H1 (cell line): ENCODE measurements at regions not wholly inside any gene's neighbourhood (a gene's known extent, or its start where the extent isn't known, plus 50 kb on each side); places are given as distances from the start of the nearest gene placed in this dataset.

Experiments
- CTCF ChIA-PET: fragments of 300-600 bp; sonication (Branson Sonifier 250); formaldehyde crosslinking; loops from one replicate; lab custom pipeline; 2021; ENCODE audit not compliant: partially characterized antibody; lab: Charles Lee
- POLR2A ChIA-PET: fragments of 300-600 bp; sonication (Branson Sonifier 250); formaldehyde crosslinking; loops from one replicate; lab custom pipeline; 2021; ENCODE audit warnings: inconsistent platforms; ENCODE audit not compliant: partially characterized antibody; lab: Charles Lee
- DNase-seq, 2 experiments: peaks; one replicate each; pipeline versions ENCODE4 v3.0.0 to v3.0.0-alpha.2; 2010 to 2022; ENCODE audit warnings: low spot score in 2 of 2, low read depth in 1 of 2, mixed read lengths in 1 of 2
- FAIRE-seq: peaks from 2 replicates; lab custom pipeline; 2011; peaks lifted over from hg19 to GRCh38; lab: Jason Lieb, UNC
- H2AFZ ChIP-seq: 2 replicates; pipeline ENCODE4 v1.8.1; 2012; ENCODE audit warnings: low read length, inconsistent platforms
- H2AK5ac ChIP-seq: 2 replicates; pipeline ENCODE4 v1.6.1; 2013; ENCODE audit warnings: low read depth, low read length
- H2BK120ac ChIP-seq: replicated peaks from 2 replicates; pipeline ENCODE3; 2013; ENCODE audit warnings: low read depth, low read length, inconsistent platforms
- H2BK12ac ChIP-seq: 2 replicates; pipeline ENCODE4 v1.6.1; 2013; ENCODE audit warnings: low read depth, low read length
- H2BK15ac ChIP-seq: 2 replicates; pipeline ENCODE4 v1.6.1; 2013; ENCODE audit warnings: low read length
- H2BK20ac ChIP-seq: 2 replicates; pipeline ENCODE4 v1.6.1; 2013; ENCODE audit warnings: low read length
- H2BK5ac ChIP-seq: 2 replicates; pipeline ENCODE4 v1.6.1; 2013; ENCODE audit warnings: low read depth, low read length
- H3K14ac ChIP-seq: 2 replicates; pipeline ENCODE4 v1.6.1; 2013; ENCODE audit warnings: inconsistent platforms; ENCODE audit not compliant: insufficient read length
- H3K18ac ChIP-seq: 2 replicates; pipeline ENCODE4 v1.6.1; 2013; ENCODE audit warnings: low read length; ENCODE audit errors: extremely low read depth
- H3K23ac ChIP-seq: 2 replicates; pipeline ENCODE4 v1.6.1; 2013; ENCODE audit warnings: inconsistent platforms; ENCODE audit not compliant: insufficient read length
- H3K23me2 ChIP-seq: 2 replicates; pipeline ENCODE4 v1.6.1; 2013; ENCODE audit warnings: low read depth, low read length
- H3K27ac ChIP-seq: 2 replicates; pipeline ENCODE4 v1.6.1; 2011; ENCODE audit warnings: low read depth, low read length, inconsistent platforms
- H3K27me3 ChIP-seq, 4 experiments: replicated peaks in 1 of 4; 1 replicate in 1 of 4; 2 replicates in 3 of 4; pipeline versions ENCODE4 v1.6.1 to v1.8.1; 2011 to 2013; ENCODE audit warnings: low read length in 3 of 4, mild to moderate bottlenecking in 3 of 4, inconsistent platforms in 2 of 4, mixed read lengths in 2 of 4, moderate library complexity in 1 of 4; ENCODE audit not compliant: control insufficient read depth in 3 of 4, insufficient read depth in 3 of 4; ENCODE audit errors: extremely low read depth in 1 of 4
- H3K36me3 ChIP-seq, 4 experiments: 2 replicates each; pipeline versions ENCODE4 v1.6.1 to v1.8.1; 2011 to 2013; ENCODE audit warnings: mild to moderate bottlenecking in 4 of 4, low read length in 3 of 4, moderate library complexity in 2 of 4, control low read depth in 1 of 4, inconsistent platforms in 1 of 4; ENCODE audit not compliant: insufficient read depth in 4 of 4, control insufficient read depth in 2 of 4
- H3K4ac ChIP-seq: replicated peaks from 2 replicates; pipeline ENCODE3; 2013; ENCODE audit warnings: low read length, low read depth, mixed read lengths, inconsistent platforms; ENCODE audit not compliant: insufficient read length
- H3K4me1 ChIP-seq, 4 experiments: replicated peaks in 1 of 4; 1 replicate in 1 of 4; 2 replicates in 3 of 4; pipeline versions ENCODE4 v1.6.1 to v1.8.1; 2011 to 2013; ENCODE audit warnings: low read length in 3 of 4, inconsistent platforms in 2 of 4, mixed read lengths in 1 of 4; ENCODE audit not compliant: insufficient read depth in 4 of 4, control insufficient read depth in 3 of 4
- H3K4me2 ChIP-seq, 2 experiments: 2 replicates each; pipeline versions ENCODE4 v1.6.1 to v1.8.1; 2011 to 2013; ENCODE audit warnings: low read depth in 2 of 2, low read length in 2 of 2, control low read depth in 1 of 2, inconsistent platforms in 1 of 2, mild to moderate bottlenecking in 1 of 2; ENCODE audit not compliant: insufficient read depth in 1 of 2
- H3K4me3 ChIP-seq, 4 experiments: fragments of 200-600, 300-600 bp in 1 of 4; sonication (generic), shearing (Covaris generic), sonication (Bioruptor Twin) in 1 of 4; 2 replicates each; pipeline versions ENCODE4 v1.5.1 to v1.8.1; 2011 to 2016; ENCODE audit warnings: low read length in 4 of 4, low read depth in 3 of 4, control low read depth in 2 of 4, inconsistent platforms in 2 of 4, mild to moderate bottlenecking in 2 of 4, mixed read lengths in 1 of 4, moderate library complexity in 1 of 4; ENCODE audit not compliant: insufficient read depth in 2 of 4; ENCODE audit errors: extremely low read depth in 1 of 4
- H3K56ac ChIP-seq: replicated peaks from 2 replicates; pipeline ENCODE3; 2013; ENCODE audit warnings: low read depth, mild to moderate bottlenecking, mixed read lengths, low read length, inconsistent platforms; ENCODE audit not compliant: insufficient read length
- H3K79me1 ChIP-seq: 2 replicates; pipeline ENCODE4 v1.6.1; 2013; ENCODE audit warnings: low read depth, low read length, control low read depth
- H3K79me2 ChIP-seq, 2 experiments: 2 replicates each; pipeline versions ENCODE4 v1.6.1 to v1.8.1; 2012 to 2013; ENCODE audit warnings: low read length in 2 of 2, mild to moderate bottlenecking in 2 of 2, inconsistent platforms in 1 of 2; ENCODE audit not compliant: insufficient read depth in 2 of 2, control insufficient read depth in 1 of 2
- H3K9ac ChIP-seq, 4 experiments: replicated peaks in 1 of 4; 1 replicate in 1 of 4; 2 replicates in 3 of 4; pipeline versions ENCODE4 v1.6.1 to v1.8.1; 2011 to 2013; ENCODE audit warnings: low read depth in 3 of 4, low read length in 3 of 4, control low read depth in 2 of 4, mild to moderate bottlenecking in 2 of 4, moderate library complexity in 2 of 4, inconsistent platforms in 1 of 4; ENCODE audit errors: extremely low read depth in 1 of 4
- H3K9me3 ChIP-seq, 2 experiments: 2 replicates each; pipeline versions ENCODE4 v1.6.1 to v1.8.1; 2012 to 2013; ENCODE audit warnings: mild to moderate bottlenecking in 2 of 2, moderate library complexity in 2 of 2, control low read depth in 1 of 2, inconsistent platforms in 1 of 2, low read depth in 1 of 2, low read length in 1 of 2, mixed read lengths in 1 of 2; ENCODE audit not compliant: insufficient read depth in 2 of 2
- H4K20me1 ChIP-seq, 2 experiments: replicated peaks in 1 of 2; 2 replicates each; pipeline versions ENCODE3 to v1.8.1; 2011 to 2013; ENCODE audit warnings: inconsistent platforms in 2 of 2, low read length in 2 of 2, mild to moderate bottlenecking in 1 of 2; ENCODE audit not compliant: insufficient read depth in 2 of 2, control insufficient read depth in 1 of 2
- H4K5ac ChIP-seq: 2 replicates; pipeline ENCODE4 v1.6.1; 2013; ENCODE audit warnings: low read length, low read depth, mixed read lengths, inconsistent platforms; ENCODE audit not compliant: insufficient read length
- H4K8ac ChIP-seq: 2 replicates; pipeline ENCODE4 v1.8.0; 2013; ENCODE audit warnings: mild to moderate bottlenecking, moderate library complexity, low read length, inconsistent platforms; ENCODE audit not compliant: insufficient read depth; ENCODE audit errors: extremely low read depth
- H4K91ac ChIP-seq: replicated peaks from 2 replicates; pipeline ENCODE3; 2013; ENCODE audit warnings: low read length, mixed read lengths, inconsistent platforms; ENCODE audit not compliant: insufficient read length
- BACH1 ChIP-seq: IDR thresholded peaks from 2 replicates; pipeline ENCODE4 v1.6.1; 2012; ENCODE audit warnings: low read length, improper control_type of control experiment
- BRCA1 ChIP-seq: IDR thresholded peaks from 2 replicates; pipeline ENCODE4 v1.6.1; 2012; ENCODE audit warnings: low read depth, low read length, improper control_type of control experiment
- CBX5 ChIP-seq: fragments of 300-800, 300-1000 bp; sonication (generic); IDR thresholded peaks from 2 replicates; pipeline ENCODE4 v1.7.1; 2016; ENCODE audit warnings: antibody characterized with exemption, low read length, low read depth
- EZH2 ChIP-seq: fragments of 200-600 bp; sonication (generic); IDR thresholded peaks from 2 replicates; pipeline ENCODE4 v1.7.1; 2012; ENCODE audit warnings: low read depth, mild to moderate bottlenecking, moderate library complexity, low read length, inconsistent platforms; ENCODE audit not compliant: severe bottlenecking
- JUN ChIP-seq: IDR thresholded peaks from 2 replicates; pipeline ENCODE4 v1.6.1; 2011; ENCODE audit warnings: low read depth, mild to moderate bottlenecking, improper control_type of control experiment, low read length
- KDM4A ChIP-seq: IDR thresholded peaks from one replicate; pipeline ENCODE4 v1.7.1; 2012; ENCODE audit warnings: low read depth, mild to moderate bottlenecking, moderate library complexity, low read length, inconsistent platforms; ENCODE audit not compliant: severe bottlenecking
- KDM5A ChIP-seq: fragments of 200-600 bp; IDR thresholded peaks from 2 replicates; pipeline ENCODE4 v1.7.1; 2012; ENCODE audit warnings: mild to moderate bottlenecking, low read length, inconsistent platforms, mixed read lengths
- RBBP5 ChIP-seq: IDR thresholded peaks from 2 replicates; pipeline ENCODE4 v1.7.1; 2012; ENCODE audit warnings: low read depth, mild to moderate bottlenecking, inconsistent platforms, low read length, moderate library complexity, borderline replicate concordance
- SIN3A ChIP-seq, 2 experiments: IDR thresholded peaks in 1 of 2; conservative IDR thresholded peaks in 1 of 2; 2 replicates each; pipeline ENCODE4 v1.6.1; 2011 to 2012; ENCODE audit warnings: low read length in 2 of 2, improper control_type of control experiment in 1 of 2, low read depth in 1 of 2, mild to moderate bottlenecking in 1 of 2
- SIRT6 ChIP-seq: IDR thresholded peaks from one replicate; pipeline ENCODE4 v1.7.1; 2012; ENCODE audit warnings: low read length, inconsistent platforms
- SIX5 ChIP-seq: IDR thresholded peaks from 2 replicates; pipeline ENCODE4 v1.6.1; 2011; ENCODE audit warnings: mild to moderate bottlenecking, low read depth, low read length
- SP2 ChIP-seq: IDR thresholded peaks from 2 replicates; pipeline ENCODE4 v1.6.1; 2012; ENCODE audit warnings: mild to moderate bottlenecking, low read length, inconsistent platforms
- TCF12 ChIP-seq: IDR thresholded peaks from 2 replicates; pipeline ENCODE4 v1.6.1; 2011; ENCODE audit warnings: low read depth, mild to moderate bottlenecking, low read length
- WGBS, 2 experiments: shearing (Covaris generic) in 1 of 2; methylation state at CpG; one replicate each; pipeline versions ENCODE4 v1.1.6 to v1.1.7; 2013 to 2015; ENCODE audit warnings: low lambda C conversion rate in 2 of 2, mixed read lengths in 2 of 2, inconsistent platforms in 1 of 2, low coverage in 1 of 2, missing lambda C conversion rate in 1 of 2; ENCODE audit not compliant: insufficient replicate concordance in 2 of 2, insufficient coverage in 1 of 2, insufficient read length in 1 of 2; ENCODE audit errors: extremely low coverage in 1 of 2, missing lambda C conversion rate in 1 of 2; 5-methylcytosine and 5-hydroxymethylcytosine counted together
- TF ChIP-seq, protein P1 (sequence below): IDR thresholded peaks from 2 replicates; pipeline ENCODE4 v1.6.1; 2011; ENCODE audit warnings: low read depth, mild to moderate bottlenecking, low read length; ENCODE audit not compliant: insufficient read depth

DNA sequence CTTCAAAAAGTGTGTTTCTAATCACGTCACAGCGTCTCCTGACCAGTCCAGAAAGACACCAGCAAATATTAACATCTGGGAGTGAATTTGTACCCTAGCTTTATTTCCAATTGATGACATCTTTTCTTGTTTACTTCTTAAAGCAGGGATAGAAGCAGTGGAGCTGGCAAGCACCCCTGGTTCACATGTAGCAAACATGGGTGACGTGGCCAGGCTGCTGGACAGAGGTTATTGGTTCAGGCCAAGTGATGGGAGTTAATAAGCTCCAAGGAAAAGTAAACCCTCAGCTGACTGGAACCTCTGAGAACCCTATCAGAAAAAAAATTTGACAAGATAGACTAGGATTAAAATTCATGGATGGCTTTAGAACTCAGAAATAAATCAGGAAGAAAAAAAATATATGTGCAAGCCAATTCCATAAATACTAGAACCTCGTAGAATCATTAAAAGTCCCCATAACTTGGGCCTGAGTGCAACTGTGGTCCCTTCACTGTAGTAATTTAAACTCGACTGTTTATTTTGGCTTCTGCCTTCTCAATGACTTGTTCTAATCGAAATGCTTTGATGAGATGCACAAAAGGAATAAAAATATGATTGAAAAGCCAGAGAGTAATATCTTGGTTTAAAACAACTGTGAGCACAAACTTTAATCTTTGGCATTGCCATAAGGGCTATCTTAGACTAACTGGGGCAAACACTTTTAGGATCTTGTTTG lies 121.5 kb upstream of the CTAGE1 start:
- no peak overlapping the region for H3K18ac ChIP-seq
- H3K4me3 ChIP-seq = no peak overlapping the region
- no peaks in the 10 kb centered on the region for H4K20me1 ChIP-seq
- no peak overlapping the region for H4K8ac ChIP-seq
- no peak overlapping the region for H2AK5ac ChIP-seq
- no peaks in the 10 kb centered on the region for H3K27me3 ChIP-seq
- no peak overlapping the region for H3K14ac ChIP-seq
- H3K27ac ChIP-seq = no peak overlapping the region
- H3K4ac ChIP-seq = no peak overlapping the region
- no peaks in the 10 kb centered on the region for H3K36me3 ChIP-seq
- no peak overlapping the region for H4K5ac ChIP-seq
- H2BK15ac ChIP-seq = no peak overlapping the region
- no peak overlapping the region for H2BK120ac ChIP-seq
- H2AFZ ChIP-seq = no peak overlapping the region
- H2BK20ac ChIP-seq = no peak overlapping the region
- H2BK12ac ChIP-seq = no peak overlapping the region
- no peak overlapping the region for H3K23ac ChIP-seq
- H3K9me3 ChIP-seq = no peaks in the 10 kb centered on the region
- H3K79me2 ChIP-seq = no peaks in the 10 kb centered on the region
- H3K4me1 ChIP-seq = no peaks in the 10 kb centered on the region
- no peaks in the 10 kb centered on the region for H3K79me1 ChIP-seq
- POLR2A ChIA-PET = no interaction called here
- DNase-seq (no peak), FAIRE-seq (no peak)
- no peaks in the 10 kb centered on the region; the same call in 1 of the 2 replicates for H3K23me2 ChIP-seq
- no peak overlapping the region for H4K91ac ChIP-seq
- no peak overlapping the region for H2BK5ac ChIP-seq
- CTCF ChIA-PET = interaction anchor here (1.1 kb wide), 1 partner anchor 49 kb away, joined by 3 read pairs; no protein-coding TSS in a partner anchor
- H3K9ac ChIP-seq = no peak overlapping the region
- no peak overlapping the region for H3K56ac ChIP-seq
- H3K4me2 ChIP-seq = no peak overlapping the region
- WGBS, 2 experiments = 89% methylated on average over 6 of the region's 6 CpGs; no CpG with 5 or more reads in 1 of the 2 experiments
- TF ChIP-seq KDM4A (no peak), SIRT6 (no peak), SIN3A (conservative IDR thresholded peaks at IDR 0.05 in 1 of 2, IDR thresholded peaks at IDR 0.05 in 1 of 2; ENCODE audit: low read depth in 1 of 2, low read length in 2 of 2) (no peak), KDM5A (no peak), RBBP5 (no peak), JUN (no peak), SP2 (no peak), EZH2 (no peak), BACH1 (no peak), SIX5 (no peak), TCF12 (no peak), CBX5 (no peak), BRCA1 (no peak)
- TF ChIP-seq, protein P1, sequence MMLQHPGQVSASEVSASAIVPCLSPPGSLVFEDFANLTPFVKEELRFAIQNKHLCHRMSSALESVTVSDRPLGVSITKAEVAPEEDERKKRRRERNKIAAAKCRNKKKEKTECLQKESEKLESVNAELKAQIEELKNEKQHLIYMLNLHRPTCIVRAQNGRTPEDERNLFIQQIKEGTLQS = no peak
